SK-N-SH (cell line): ENCODE measurements at regions not wholly inside any gene's neighbourhood (a gene's known extent, or its start where the extent isn't known, plus 50 kb on each side); places are given as distances from the start of the nearest gene placed in this dataset.

Source experiments
- CTCF ChIA-PET: fragments of 300-600, 350-600 bp; formaldehyde crosslinking; extraction: SDS; loops from one replicate; lab custom pipeline; 2021; lab: Yijun Ruan, JAX
- POLR2A ChIA-PET: fragments of 350-600 bp; sonication (Branson Sonifier 250); formaldehyde crosslinking; extraction: SDS; loops from one replicate; lab custom pipeline; 2020; ENCODE audit warnings: antibody characterized with exemption, inconsistent platforms; lab: Yijun Ruan, JAX
- DNase-seq: peaks from one replicate; pipeline ENCODE4 v3.0.0; 2012
- H2AFZ ChIP-seq: fragments of 200-600 bp; sonication (generic); 2 replicates; pipeline ENCODE4 v1.8.1; 2016; ENCODE audit warnings: antibody characterized with exemption, mild to moderate bottlenecking, low read depth
- H3F3A ChIP-seq: fragments of 200-600 bp; sonication (generic); replicated peaks from 2 replicates; pipeline ENCODE3; 2016; ENCODE audit warnings: antibody characterized with exemption, mild to moderate bottlenecking; ENCODE audit not compliant: insufficient read depth
- H3K27ac ChIP-seq, 2 experiments: fragments of 200-500 bp in 1 of 2; fragments of 200-600 bp in 1 of 2; sonication (Bioruptor generic) in 1 of 2; sonication (generic), shearing (Covaris generic) in 1 of 2; 2 replicates each; pipeline versions ENCODE4 v1.5.1 to v1.6.1; 2014 to 2016; ENCODE audit warnings: low read depth in 2 of 2, inconsistent platforms in 1 of 2, low read length in 1 of 2, mild to moderate bottlenecking in 1 of 2, mixed read lengths in 1 of 2
- H3K27me3 ChIP-seq: fragments of 200-600 bp; sonication (generic), shearing (Covaris generic); 2 replicates; pipeline ENCODE4 v1.6.1; 2016; ENCODE audit warnings: mixed run types; ENCODE audit not compliant: insufficient read depth
- H3K36me3 ChIP-seq, 2 experiments: fragments of 200-500 bp in 1 of 2; fragments of 200-600 bp in 1 of 2; sonication (Bioruptor generic) in 1 of 2; sonication (generic) in 1 of 2; replicated peaks in 1 of 2; 2 replicates each; pipeline versions ENCODE3 to v1.5.1; 2014 to 2016; ENCODE audit warnings: low read length in 1 of 2, mild to moderate bottlenecking in 1 of 2; ENCODE audit not compliant: insufficient read depth in 2 of 2, control insufficient read depth in 1 of 2
- H3K4me1 ChIP-seq, 2 experiments: fragments of 200-500 bp in 1 of 2; fragments of 200-600 bp in 1 of 2; sonication (Bioruptor generic) in 1 of 2; sonication (generic), shearing (Covaris generic) in 1 of 2; 2 replicates each; pipeline versions ENCODE4 v1.5.1 to v1.6.1; 2014 to 2016; ENCODE audit warnings: low read depth in 1 of 2, low read length in 1 of 2, mixed run types in 1 of 2; ENCODE audit not compliant: insufficient read depth in 2 of 2, control insufficient read depth in 1 of 2
- H3K4me2 ChIP-seq: fragments of 200-600 bp; sonication (generic), shearing (Covaris generic); 2 replicates; pipeline ENCODE4 v1.6.1; 2017; ENCODE audit warnings: mixed run types
- H3K4me3 ChIP-seq, 2 experiments: fragments of 200-500 bp in 1 of 2; fragments of 200-600 bp in 1 of 2; sonication (Bioruptor generic) in 1 of 2; sonication (generic), shearing (Covaris generic) in 1 of 2; 2 replicates each; pipeline versions ENCODE4 v1.5.1 to v1.8.1; 2014 to 2016; ENCODE audit warnings: low read depth in 2 of 2, inconsistent platforms in 1 of 2, low read length in 1 of 2, mild to moderate bottlenecking in 1 of 2, mixed read lengths in 1 of 2, moderate library complexity in 1 of 2
- H3K79me2 ChIP-seq: fragments of 200-600 bp; sonication (generic); 2 replicates; pipeline ENCODE4 v1.8.1; 2017; ENCODE audit warnings: mild to moderate bottlenecking; ENCODE audit not compliant: insufficient read depth
- H3K9ac ChIP-seq: fragments of 200-600 bp; sonication (generic); 2 replicates; pipeline ENCODE4 v1.6.1; 2017; ENCODE audit warnings: mixed run types
- H3K9me2 ChIP-seq: fragments of 200-600 bp; sonication (generic); 2 replicates; pipeline ENCODE4 v1.6.1; 2017; ENCODE audit warnings: mixed run types
- H3K9me3 ChIP-seq: fragments of 200-600 bp; sonication (generic); 2 replicates; pipeline ENCODE4 v1.6.1; 2017; ENCODE audit warnings: mixed run types, mild to moderate bottlenecking, moderate library complexity
- H4K20me1 ChIP-seq: fragments of 200-600 bp; sonication (generic); 2 replicates; pipeline ENCODE4 v1.6.1; 2017; ENCODE audit warnings: mild to moderate bottlenecking, mixed run types; ENCODE audit not compliant: insufficient read depth
- EP300 ChIP-seq, 2 experiments: IDR thresholded peaks; 2 replicates each; pipeline versions ENCODE4 v1.4.0 to v1.6.1; 2012; ENCODE audit warnings: borderline replicate concordance in 1 of 2, low read depth in 1 of 2, low read length in 1 of 2
- FOSL2 ChIP-seq: IDR thresholded peaks from 2 replicates; pipeline ENCODE4 v1.4.0; 2012; ENCODE audit warnings: low read depth, mild to moderate bottlenecking, moderate library complexity, borderline replicate concordance
- GATA2 ChIP-seq: sonication (generic); formaldehyde crosslinking; IDR thresholded peaks from 2 replicates; pipeline ENCODE4 v1.5.0; 2020; ENCODE audit warnings: mild to moderate bottlenecking, missing genetic modification reagents
- MXI1 ChIP-seq: IDR thresholded peaks from 2 replicates; pipeline ENCODE4 v1.6.1; 2012; ENCODE audit warnings: mild to moderate bottlenecking, low read depth, low read length, improper control_type of control experiment
- POLR2AphosphoS5 ChIP-seq: IDR thresholded peaks from 2 replicates; pipeline ENCODE4 v1.6.1; 2012; ENCODE audit warnings: low read depth, low read length
- RAD21 ChIP-seq: IDR thresholded peaks from 2 replicates; pipeline ENCODE4 v1.6.1; 2012; ENCODE audit warnings: mild to moderate bottlenecking, low read length
- RFX5 ChIP-seq: IDR thresholded peaks from 2 replicates; pipeline ENCODE4 v1.6.1; 2012; ENCODE audit warnings: mild to moderate bottlenecking, improper control_type of control experiment, low read length
- SIN3A ChIP-seq: IDR thresholded peaks from 2 replicates; pipeline ENCODE4 v1.6.1; 2012; ENCODE audit warnings: low read depth, mild to moderate bottlenecking, low read length, moderate library complexity, borderline replicate concordance
- SMC3 ChIP-seq: IDR thresholded peaks from 2 replicates; pipeline ENCODE4 v1.6.1; 2012; ENCODE audit warnings: low read depth, low read length, improper control_type of control experiment
- WGBS: methylation state at CpG from one replicate; pipeline ENCODE4 v1.1.6; 2017; ENCODE audit warnings: low lambda C conversion rate; 5-methylcytosine and 5-hydroxymethylcytosine counted together
- TF ChIP-seq, protein P1 (sequence below): fragments of 200-600 bp; sonication (generic); IDR thresholded peaks from 2 replicates; pipeline ENCODE4 v1.6.1; 2017; ENCODE audit warnings: antibody characterized with exemption, mild to moderate bottlenecking, moderate library complexity
- TF ChIP-seq, protein P2 (sequence below): IDR thresholded peaks from 2 replicates; pipeline ENCODE4; 2012

DNA sequence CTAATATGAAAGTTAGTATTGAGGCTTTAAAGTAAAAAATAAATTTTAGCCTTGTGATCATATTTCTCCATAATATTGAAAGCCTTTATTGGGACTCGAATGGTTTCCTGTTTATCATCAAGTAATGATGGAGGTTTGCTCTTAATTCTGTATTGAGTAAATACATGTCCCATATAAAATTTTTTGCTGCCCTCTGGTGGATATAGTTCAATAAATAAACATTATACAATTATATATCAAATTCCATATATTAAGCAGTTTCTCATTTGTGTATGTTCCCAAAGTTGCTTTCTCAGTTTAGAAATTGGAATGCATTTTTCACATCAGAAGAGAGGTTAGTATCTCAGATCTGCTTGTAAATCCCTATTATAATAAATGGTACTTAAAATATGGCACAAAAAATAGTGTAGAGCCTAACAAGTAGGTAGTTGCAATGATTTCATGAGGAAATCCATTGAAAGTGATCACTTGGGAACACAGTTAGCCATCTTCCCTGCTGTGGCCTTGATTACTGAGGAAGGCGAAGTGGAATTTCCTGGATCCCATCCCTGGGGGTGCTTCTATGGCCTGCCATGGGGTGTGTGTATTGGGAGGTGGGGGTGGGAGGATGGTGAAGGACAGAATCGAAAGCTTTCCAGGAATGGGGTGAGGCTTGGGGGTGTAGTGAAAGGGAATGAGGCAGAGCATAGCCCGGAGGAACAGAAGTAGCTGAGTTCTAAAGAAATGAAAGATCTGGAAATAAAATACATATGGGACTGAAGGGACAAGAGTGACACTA, 84.1 kb upstream of the C21orf91 start:
- Histone ChIP-seq H3K9me3 (no peaks in the 10 kb centered on the region), H3F3A (no peaks in the 10 kb centered on the region), H3K4me2 (no peak overlapping the region), H3K9me2 (no peaks in the 10 kb centered on the region), H3K27ac (no peak overlapping the region), H3K9ac (no peak overlapping the region), H3K4me3 (no peak overlapping the region), H3K27me3 (no peaks in the 10 kb centered on the region), H4K20me1 (no peaks in the 10 kb centered on the region), H2AFZ (no peak overlapping the region), H3K79me2 (no peaks in the 10 kb centered on the region), H3K4me1 (no peaks in the 10 kb centered on the region), H3K36me3 (no peaks in the 10 kb centered on the region)
- 19% methylated on average over 4 of the region's 4 CpGs for WGBS
- ChIA-PET CTCF (interaction anchor here (0.6 to 2.4 kb wide), 7 partner anchors 10 to 225 kb away, joined by 3 to 9 read pairs (median 4); no protein-coding TSS in a partner anchor), POLR2A (no interaction called here)
- TF ChIP-seq SIN3A: no peak
- TF ChIP-seq GATA2: no peak
- TF ChIP-seq FOSL2: no peak
- TF ChIP-seq SMC3: peak; percentile 28; the same call in 1 of the 2 replicates
- TF ChIP-seq MXI1: no peak
- peak; percentile 54; the same call in 1 of the 2 replicates for TF ChIP-seq RAD21
- no peak for TF ChIP-seq POLR2AphosphoS5
- TF ChIP-seq, protein P1, sequence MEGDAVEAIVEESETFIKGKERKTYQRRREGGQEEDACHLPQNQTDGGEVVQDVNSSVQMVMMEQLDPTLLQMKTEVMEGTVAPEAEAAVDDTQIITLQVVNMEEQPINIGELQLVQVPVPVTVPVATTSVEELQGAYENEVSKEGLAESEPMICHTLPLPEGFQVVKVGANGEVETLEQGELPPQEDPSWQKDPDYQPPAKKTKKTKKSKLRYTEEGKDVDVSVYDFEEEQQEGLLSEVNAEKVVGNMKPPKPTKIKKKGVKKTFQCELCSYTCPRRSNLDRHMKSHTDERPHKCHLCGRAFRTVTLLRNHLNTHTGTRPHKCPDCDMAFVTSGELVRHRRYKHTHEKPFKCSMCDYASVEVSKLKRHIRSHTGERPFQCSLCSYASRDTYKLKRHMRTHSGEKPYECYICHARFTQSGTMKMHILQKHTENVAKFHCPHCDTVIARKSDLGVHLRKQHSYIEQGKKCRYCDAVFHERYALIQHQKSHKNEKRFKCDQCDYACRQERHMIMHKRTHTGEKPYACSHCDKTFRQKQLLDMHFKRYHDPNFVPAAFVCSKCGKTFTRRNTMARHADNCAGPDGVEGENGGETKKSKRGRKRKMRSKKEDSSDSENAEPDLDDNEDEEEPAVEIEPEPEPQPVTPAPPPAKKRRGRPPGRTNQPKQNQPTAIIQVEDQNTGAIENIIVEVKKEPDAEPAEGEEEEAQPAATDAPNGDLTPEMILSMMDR: peak; percentile 51
- DNase-seq: peak; percentile 44

DNA sequence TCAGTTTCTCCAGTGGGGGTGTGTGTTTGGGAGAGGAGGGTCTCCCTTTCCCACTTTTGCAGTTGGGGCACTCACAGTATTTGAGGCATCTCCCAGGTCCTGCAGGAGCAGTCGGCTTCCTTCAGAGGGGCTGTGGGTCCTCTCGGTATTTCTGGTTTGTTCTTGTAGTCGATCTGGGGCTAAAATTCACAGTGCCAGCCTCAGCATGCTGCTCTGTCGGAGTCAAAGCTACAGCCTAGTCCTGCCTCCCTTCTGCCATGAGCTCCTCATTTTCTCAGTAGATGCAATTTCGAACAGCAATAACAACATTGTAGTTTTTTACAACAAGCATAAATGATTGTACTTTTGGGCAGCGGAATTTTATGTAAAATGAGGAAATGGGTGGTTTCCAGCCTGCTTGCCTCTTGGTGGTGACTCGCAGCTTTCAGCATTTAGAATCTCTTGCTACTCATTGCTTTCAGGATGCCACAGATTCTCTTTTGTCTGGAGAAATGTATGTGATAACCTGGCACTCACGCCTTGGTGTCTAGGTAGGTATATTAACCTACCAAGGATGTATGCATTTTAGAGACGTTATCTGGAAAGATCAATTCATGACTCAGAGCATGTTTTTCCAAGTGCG, 82.4 kb upstream of the C21orf91 start:
- CTCF ChIA-PET: interaction anchor here (0.7 to 2.0 kb wide), 6 partner anchors 11 to 222 kb away, joined by 3 to 14 read pairs (median 4); no protein-coding TSS in a partner anchor
- H2AFZ ChIP-seq: no peak overlapping the region

More for the DNA sequence above, 82.4 kb upstream of the C21orf91 start:
- no peaks in the 10 kb centered on the region for H4K20me1 ChIP-seq
- no peaks in the 10 kb centered on the region for H3K36me3 ChIP-seq
- no peak overlapping the region for H3K27ac ChIP-seq
- TF ChIP-seq EP300 (IDR thresholded peaks at IDR 0.05; ENCODE audit: borderline replicate concordance in 1 of 2, low read depth in 1 of 2, low read length in 1 of 2): no peak
- TF ChIP-seq, protein P2, sequence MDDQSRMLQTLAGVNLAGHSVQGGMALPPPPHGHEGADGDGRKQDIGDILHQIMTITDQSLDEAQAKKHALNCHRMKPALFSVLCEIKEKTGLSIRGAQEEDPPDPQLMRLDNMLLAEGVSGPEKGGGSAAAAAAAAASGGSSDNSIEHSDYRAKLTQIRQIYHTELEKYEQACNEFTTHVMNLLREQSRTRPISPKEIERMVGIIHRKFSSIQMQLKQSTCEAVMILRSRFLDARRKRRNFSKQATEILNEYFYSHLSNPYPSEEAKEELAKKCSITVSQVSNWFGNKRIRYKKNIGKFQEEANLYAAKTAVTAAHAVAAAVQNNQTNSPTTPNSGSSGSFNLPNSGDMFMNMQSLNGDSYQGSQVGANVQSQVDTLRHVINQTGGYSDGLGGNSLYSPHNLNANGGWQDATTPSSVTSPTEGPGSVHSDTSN: no peak
- no peak for TF ChIP-seq RFX5
- no peaks in the 10 kb centered on the region for H3K4me1 ChIP-seq
- H3K9me2 ChIP-seq: no peaks in the 10 kb centered on the region
- no peak overlapping the region for H3K4me3 ChIP-seq
- POLR2A ChIA-PET: no interaction called here
- DNase-seq: no peak
- no peaks in the 10 kb centered on the region for H3K27me3 ChIP-seq
- H3K9me3 ChIP-seq: no peaks in the 10 kb centered on the region
- no peaks in the 10 kb centered on the region for H3F3A ChIP-seq
- WGBS: 56% methylated on average over 10 of the region's 10 CpGs
- H3K79me2 ChIP-seq: no peaks in the 10 kb centered on the region
- H3K4me2 ChIP-seq: no peak overlapping the region
- H3K9ac ChIP-seq: no peak overlapping the region
